ENCODE measurements at regions not wholly inside any gene's neighbourhood (a gene's known extent, or its start where the extent isn't known, plus 50 kb on each side); places are given as distances from the start of the nearest gene placed in this dataset.

GRCh38 chrX:27086237-27086636 is 376.9 kb downstream of the PPP4R3C start:
- no peak for TF ChIP-seq MYC (IDR thresholded peaks at IDR 0.05; ENCODE audit: insufficient read depth, insufficient read length, insufficient replicate concordance, low read length, severe bottlenecking)
- no peak for TF ChIP-seq SIN3A (IDR thresholded peaks at IDR 0.05; ENCODE audit: low read depth, low read length)
- no peak for TF ChIP-seq ZSCAN29 (IDR thresholded peaks at IDR 0.05)
- no peak for TF ChIP-seq BCL11A (IDR thresholded peaks at IDR 0.05; ENCODE audit: low read depth, low read length)
- TF ChIP-seq JUNB (IDR thresholded peaks at IDR 0.05), result no peak
- no peak for TF ChIP-seq REST (IDR thresholded peaks at IDR 0.05; ENCODE audit: low read depth, low read length)
- TF ChIP-seq POLR2A (IDR thresholded peaks at IDR 0.05; ENCODE audit: low read depth, low read length), result no peak
- no peak for TF ChIP-seq FOXK2 (IDR thresholded peaks at IDR 0.05)
- TF ChIP-seq DPF2 (IDR thresholded peaks at IDR 0.05), result no peak
- TF ChIP-seq NFYB (IDR thresholded peaks at IDR 0.05; ENCODE audit: insufficient read depth, low read depth, low read length), result no peak
- TF ChIP-seq EP300 (IDR thresholded peaks at IDR 0.05; ENCODE audit: borderline replicate concordance in 1 of 2, control insufficient read depth in 1 of 2, low read depth in 2 of 2, low read length in 2 of 2), result no peak

All from GM12878 (cell line).